HG03521 (cell line): ENCODE measurements at regions not wholly inside any gene's neighbourhood (a gene's known extent, or its start where the extent isn't known, plus 50 kb on each side); places are given as distances from the start of the nearest gene placed in this dataset.

Experiments used
- ATAC-seq: cut with Tn5 transposase; IDR thresholded peaks from one replicate; pipeline ENCODE4 v1.9.1; 2021; ENCODE audit warnings: mild to moderate bottlenecking, moderate library complexity; ENCODE audit not compliant: unreplicated experiment

- ATAC-seq, result no peak
Observed at GRCh38 chr18:61149786-61150185, 183.4 kb upstream of the CDH20 start.

GRCh38 chr18:61153571-61153970 lies 179.7 kb upstream of the CDH20 start:
- ATAC-seq, result no peak

- no peak for ATAC-seq
Observed at GRCh38 chr18:61154866-61155265, 178.4 kb upstream of the CDH20 start.

GRCh38 chr18:61155586-61155985 lies 177.6 kb upstream of the CDH20 start:
- ATAC-seq, result no peak

- ATAC-seq, result no peak
Observed at GRCh38 chr18:61157451-61157850, 175.8 kb upstream of the CDH20 start.

- ATAC-seq, result no peak
Observed at GRCh38 chr18:61159246-61159645, 174.0 kb upstream of the CDH20 start.

- ATAC-seq, result no peak
Observed at GRCh38 chr18:61164321-61164720, 168.9 kb upstream of the CDH20 start.

GRCh38 chr18:61167902-61168301 lies 165.3 kb upstream of the CDH20 start:
- ATAC-seq, result no peak

GRCh38 chr18:61169386-61169785 lies 163.8 kb upstream of the CDH20 start:
- no peak for ATAC-seq

GRCh38 chr18:61172624-61173023 lies 160.6 kb upstream of the CDH20 start:
- no peak for ATAC-seq

GRCh38 chr18:61173554-61173953 lies 159.7 kb upstream of the CDH20 start:
- no peak for ATAC-seq

GRCh38 chr18:61183798-61184197 lies 149.4 kb upstream of the CDH20 start:
- ATAC-seq, result no peak

GRCh38 chr18:61187971-61188370 lies 145.3 kb upstream of the CDH20 start:
- ATAC-seq, result no peak

- ATAC-seq, result no peak
Observed at GRCh38 chr18:61189376-61189775, 143.9 kb upstream of the CDH20 start.

GRCh38 chr18:61194726-61195125 lies 138.5 kb upstream of the CDH20 start:
- ATAC-seq, result no peak

- ATAC-seq, result no peak
Observed at GRCh38 chr18:61196750-61197149, 136.5 kb upstream of the CDH20 start.

- ATAC-seq, result no peak
Observed at GRCh38 chr18:61198486-61198885, 134.7 kb upstream of the CDH20 start.

- no peak for ATAC-seq
Observed at GRCh38 chr18:61199171-61199848, 133.9 kb upstream of the CDH20 start.

GRCh38 chr18:61201511-61201910 lies 131.7 kb upstream of the CDH20 start:
- no peak for ATAC-seq

- no peak for ATAC-seq
Observed at GRCh38 chr18:61203151-61203550, 130.1 kb upstream of the CDH20 start.

GRCh38 chr18:61209801-61210200 lies 123.4 kb upstream of the CDH20 start:
- no peak for ATAC-seq

GRCh38 chr18:61216051-61216450 lies 117.2 kb upstream of the CDH20 start:
- ATAC-seq, result no peak

GRCh38 chr18:61222206-61222605 lies 111.0 kb upstream of the CDH20 start:
- no peak for ATAC-seq
